ENCODE measurements at regions not wholly inside any gene's neighbourhood (a gene's known extent, or its start where the extent isn't known, plus 50 kb on each side); places are given as distances from the start of the nearest gene placed in this dataset.

- no TSS peak for BruUV-seq (replicated peaks)
- intact Hi-C loops (cut with micrococcal nuclease; ENCODE audit: unreplicated experiment): no loop called here
- Histone ChIP-seq H3K27ac (ENCODE audit: low read depth, low read length, poor library complexity, severe bottlenecking) (no peak overlapping the region), H3K9me3 (ENCODE audit: low read depth, low read length, poor library complexity, severe bottlenecking) (no peaks in the 10 kb centered on the region), H3K4me1 (ENCODE audit: insufficient read depth, low read length, poor library complexity, severe bottlenecking) (peaks cover 5% of the 10 kb centered on the region), H3K36me3 (ENCODE audit: insufficient read depth, low read length, poor library complexity, severe bottlenecking) (no peaks in the 10 kb centered on the region), H3K27me3 (replicated peaks; ENCODE audit: insufficient read depth, low read depth, low read length, poor library complexity) (no peaks in the 10 kb centered on the region), H3K4me3 (ENCODE audit: low read depth, low read length, poor library complexity, severe bottlenecking) (no peak overlapping the region)
- POLR2A ChIA-PET (ENCODE audit: low non-redundant PET): interaction anchor here (0.7 kb wide), 1 partner anchor 325 kb away, joined by 5 read pairs; no protein-coding TSS in a partner anchor
- CTCF ChIA-PET: no interaction called here
- DNase-seq (ENCODE audit: low spot score): no peak
- no peak for TF ChIP-seq CTCF (conservative IDR thresholded peaks at IDR 0.05; ENCODE audit: low read depth, low read length)
These were observed 559.1 kb downstream of the MN1 start for GRCh38 chr22:27242474-27242873.

GRCh38 chr22:27242917-27243589, 558.5 kb downstream of the MN1 start:
- CTCF ChIA-PET: no interaction called here
- Histone ChIP-seq H3K27ac (ENCODE audit: low read depth, low read length, poor library complexity, severe bottlenecking) (no peak overlapping the region), H3K4me3 (ENCODE audit: low read depth, low read length, poor library complexity, severe bottlenecking) (no peak overlapping the region), H3K27me3 (replicated peaks; ENCODE audit: insufficient read depth, low read depth, low read length, poor library complexity) (no peaks in the 10 kb centered on the region), H3K36me3 (ENCODE audit: insufficient read depth, low read length, poor library complexity, severe bottlenecking) (no peaks in the 10 kb centered on the region), H3K4me1 (ENCODE audit: insufficient read depth, low read length, poor library complexity, severe bottlenecking) (peaks cover 11% of the 10 kb centered on the region), H3K9me3 (ENCODE audit: low read depth, low read length, poor library complexity, severe bottlenecking) (no peaks in the 10 kb centered on the region)
- POLR2A ChIA-PET (ENCODE audit: low non-redundant PET): interaction anchor here (0.7 kb wide), 1 partner anchor 326 kb away, joined by 5 read pairs; no protein-coding TSS in a partner anchor
- intact Hi-C loops (cut with micrococcal nuclease; ENCODE audit: unreplicated experiment): no loop called here
- no peak for DNase-seq (ENCODE audit: low spot score)
- BruUV-seq (replicated peaks): no TSS peak
- TF ChIP-seq EZH2 (IDR thresholded peaks at IDR 0.05; ENCODE audit: borderline replicate concordance, low read depth, low read length, poor library complexity, severe bottlenecking) (no peak), CTCF (conservative IDR thresholded peaks at IDR 0.05; ENCODE audit: low read depth, low read length) (no peak)

DNA sequence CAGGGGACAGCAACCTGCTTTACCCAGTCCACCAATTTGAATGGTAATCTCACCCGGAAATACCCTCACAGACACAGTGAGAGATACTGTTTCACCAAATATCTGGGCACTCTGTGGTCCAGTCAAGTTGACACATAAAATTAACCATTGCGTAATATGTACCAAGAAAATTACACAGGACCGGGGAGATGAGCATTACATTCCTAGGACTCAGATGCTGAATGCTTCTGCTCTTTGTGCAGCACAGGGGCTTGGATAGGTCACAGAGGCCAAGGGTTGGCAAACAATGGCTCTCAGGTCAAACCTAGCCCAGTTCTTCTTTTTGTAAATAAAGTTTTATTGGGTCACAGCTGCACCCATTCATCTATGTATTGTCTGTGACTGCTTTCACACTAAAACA, 557.2 kb downstream of the MN1 start:
- ChIA-PET POLR2A (ENCODE audit: low non-redundant PET) (no interaction called here), CTCF (no interaction called here)
- no peak overlapping the region for H3K27ac ChIP-seq (ENCODE audit: low read depth, low read length, poor library complexity, severe bottlenecking)
- TF ChIP-seq EZH2 (IDR thresholded peaks at IDR 0.05; ENCODE audit: borderline replicate concordance, low read depth, low read length, poor library complexity, severe bottlenecking) (no peak), CTCF (conservative IDR thresholded peaks at IDR 0.05; ENCODE audit: low read depth, low read length) (no peak)
- H3K4me1 ChIP-seq (ENCODE audit: insufficient read depth, low read length, poor library complexity, severe bottlenecking): peaks cover 12% of the 10 kb centered on the region
- no peaks in the 10 kb centered on the region for H3K36me3 ChIP-seq (ENCODE audit: insufficient read depth, low read length, poor library complexity, severe bottlenecking)
- DNase-seq (ENCODE audit: low spot score): no peak
- no peaks in the 10 kb centered on the region for H3K27me3 ChIP-seq (replicated peaks; ENCODE audit: insufficient read depth, low read depth, low read length, poor library complexity)
- intact Hi-C loops (cut with micrococcal nuclease; ENCODE audit: unreplicated experiment): no loop called here
- no peak overlapping the region for H3K4me3 ChIP-seq (ENCODE audit: low read depth, low read length, poor library complexity, severe bottlenecking)
- H3K9me3 ChIP-seq (ENCODE audit: low read depth, low read length, poor library complexity, severe bottlenecking): no peaks in the 10 kb centered on the region
- BruUV-seq (replicated peaks): no TSS peak

Measured in A673 (cell line).